GM23338 (cell line): ENCODE measurements at regions not wholly inside any gene's neighbourhood (a gene's known extent, or its start where the extent isn't known, plus 50 kb on each side); places are given as distances from the start of the nearest gene placed in this dataset.

Source experiments
- ATAC-seq: fragments of 200-7000 bp; cut with Tn5 transposase; 3 replicates; pipeline ENCODE4 v1.9.1; 2020
- DNase-seq: peaks from one replicate; pipeline ENCODE4 v3.0.0-alpha.2; 2015; ENCODE audit warnings: low spot score
- H2AFZ ChIP-seq: fragments of 200-600 bp; sonication (generic); 2 replicates; pipeline ENCODE4 v1.8.0; 2016; ENCODE audit warnings: antibody characterized with exemption, mild to moderate bottlenecking, moderate library complexity
- H3F3A ChIP-seq: fragments of 200-600 bp; sonication (generic); replicated peaks from 2 replicates; pipeline ENCODE4 v1.8.0; 2017; ENCODE audit warnings: antibody characterized with exemption, mixed run types, low read depth
- H3K27ac ChIP-seq: fragments of 200-600 bp; sonication (generic); 2 replicates; pipeline ENCODE4 v1.6.1; 2016; ENCODE audit warnings: low read depth
- H3K27me3 ChIP-seq: fragments of 200-600 bp; sonication (generic); 2 replicates; pipeline ENCODE4 v1.8.0; 2016; ENCODE audit warnings: mild to moderate bottlenecking, mixed run types, moderate library complexity; ENCODE audit not compliant: insufficient read depth
- H3K36me3 ChIP-seq: fragments of 200-600 bp; sonication (generic); 2 replicates; pipeline ENCODE4 v1.8.0; 2016; ENCODE audit warnings: mild to moderate bottlenecking; ENCODE audit not compliant: insufficient read depth
- H3K4me1 ChIP-seq: fragments of 200-600 bp; sonication (generic); 2 replicates; pipeline ENCODE4 v1.8.0; 2016; ENCODE audit warnings: mild to moderate bottlenecking, moderate library complexity; ENCODE audit not compliant: insufficient read depth
- H3K4me2 ChIP-seq: fragments of 200-600 bp; sonication (generic); 2 replicates; pipeline ENCODE4 v1.7.1; 2017; ENCODE audit warnings: mixed run types
- H3K4me3 ChIP-seq: fragments of 200-600 bp; sonication (generic); 2 replicates; pipeline ENCODE4 v1.6.1; 2016; ENCODE audit warnings: mixed run types
- H3K79me2 ChIP-seq: fragments of 200-600 bp; sonication (generic); replicated peaks from 2 replicates; pipeline ENCODE4 v1.8.0; 2017; ENCODE audit warnings: mild to moderate bottlenecking; ENCODE audit not compliant: insufficient read depth
- H3K9me2 ChIP-seq: fragments of 200-600 bp; sonication (generic); 2 replicates; pipeline ENCODE4 v1.8.0; 2017; ENCODE audit not compliant: insufficient read depth
- H4K20me1 ChIP-seq: fragments of 200-600 bp; sonication (generic); replicated peaks from 2 replicates; pipeline ENCODE4 v1.8.0; 2017; ENCODE audit warnings: mild to moderate bottlenecking; ENCODE audit not compliant: insufficient read depth
- H3K27ac Mint-ChIP-seq: 2 replicates; pipeline ENCODE4 v1.8.0; 2020; ENCODE audit warnings: inconsistent platforms, mild to moderate bottlenecking, moderate library complexity, mixed read lengths
- H3K27me3 Mint-ChIP-seq: 3 replicates; pipeline ENCODE4 v1.8.0; 2022; ENCODE audit warnings: low read depth, mild to moderate bottlenecking, moderate library complexity, mixed read lengths, inconsistent platforms; ENCODE audit not compliant: insufficient read depth, poor library complexity
- H3K36me3 Mint-ChIP-seq: 3 replicates; pipeline ENCODE4 v1.8.0; 2021; ENCODE audit warnings: low read depth, mild to moderate bottlenecking, inconsistent platforms, moderate library complexity, mixed read lengths
- H3K4me1 Mint-ChIP-seq: 3 replicates; pipeline ENCODE4 v1.8.0; 2020; ENCODE audit warnings: mild to moderate bottlenecking, inconsistent platforms, mixed read lengths
- H3K4me3 Mint-ChIP-seq: 3 replicates; pipeline ENCODE4 v1.8.0; 2021; ENCODE audit warnings: moderate library complexity, mild to moderate bottlenecking, inconsistent platforms, mixed read lengths
- H3K9me3 Mint-ChIP-seq: 3 replicates; pipeline ENCODE4 v1.8.0; 2020; ENCODE audit warnings: moderate library complexity, mild to moderate bottlenecking, inconsistent platforms, mixed read lengths
- CREB1 ChIP-seq: fragments of 250-450 bp; sonication (Bioruptor Pico); IDR thresholded peaks from 2 replicates; pipeline ENCODE4 v1.5.0; 2020; ENCODE audit warnings: low read depth, mild to moderate bottlenecking, moderate library complexity
- CTCF ChIP-seq, 2 experiments: fragments of 200-600 bp in 1 of 2; sonication (generic) in 1 of 2; conservative IDR thresholded peaks; 2 replicates each; pipeline versions ENCODE4 v1.5.1 to v1.6.1; 2016 to 2017; ENCODE audit warnings: antibody characterized with exemption in 2 of 2, low read depth in 2 of 2, mild to moderate bottlenecking in 2 of 2, moderate library complexity in 1 of 2
- ETS1 ChIP-seq: IDR thresholded peaks from 2 replicates; pipeline ENCODE4 v1.6.1; 2016; ENCODE audit warnings: antibody characterized with exemption
- EZH2 ChIP-seq: fragments of 200-600 bp; sonication (generic); IDR thresholded peaks from one replicate; pipeline ENCODE4 v1.8.0; 2017; ENCODE audit warnings: antibody characterized with exemption, mild to moderate bottlenecking, low read depth; ENCODE audit not compliant: unreplicated experiment
- EZH2phosphoT487 ChIP-seq: fragments of 200-600 bp; sonication (generic); IDR thresholded peaks from one replicate; pipeline ENCODE4 v1.8.1; 2018; ENCODE audit warnings: antibody characterized with exemption; ENCODE audit not compliant: unreplicated experiment
- NANOG ChIP-seq: IDR thresholded peaks from 2 replicates; pipeline ENCODE4 v1.6.1; 2016; ENCODE audit warnings: antibody characterized with exemption, borderline replicate concordance
- POLR2AphosphoS5 ChIP-seq: IDR thresholded peaks from 2 replicates; pipeline ENCODE4 v1.6.1; 2016; ENCODE audit warnings: antibody characterized with exemption, low read depth
- STAT1 ChIP-seq: IDR thresholded peaks from one replicate; pipeline ENCODE4 v1.6.1; 2016; ENCODE audit warnings: antibody characterized with exemption; ENCODE audit not compliant: unreplicated experiment
- ZNF114 ChIP-seq: fragments of 250-450 bp; sonication (Bioruptor Pico); IDR thresholded peaks from 2 replicates; pipeline ENCODE4 v1.5.0; 2020; ENCODE audit warnings: mild to moderate bottlenecking, moderate library complexity
- ZNF331 ChIP-seq: fragments of 250-450 bp; sonication (Bioruptor Pico); IDR thresholded peaks from 2 replicates; pipeline ENCODE4 v1.5.0; 2020; ENCODE audit warnings: low read depth, mild to moderate bottlenecking, moderate library complexity
- ZNF462 ChIP-seq: fragments of 250-450 bp; sonication (Bioruptor Pico); IDR thresholded peaks from 2 replicates; pipeline ENCODE4 v1.5.0; 2020; ENCODE audit warnings: mild to moderate bottlenecking, moderate library complexity

GRCh38 chr4:34220601-34221000 lies 2023.7 kb downstream of the ARAP2 start:
- no peak overlapping the region for H2AFZ ChIP-seq
- Mint-ChIP-seq H3K27ac (no peak overlapping the region), H3K36me3 (peaks cover 10% of the 10 kb centered on the region; the same call in 2 of the 3 replicates), H3K27me3 (no peaks in the 10 kb centered on the region), H3K4me3 (no peak overlapping the region), H3K4me1 (no peaks in the 10 kb centered on the region), H3K9me3 (peaks cover 13% of the 10 kb centered on the region)
- ATAC-seq (no peak), DNase-seq (no peak)
- TF ChIP-seq ETS1 (no peak), POLR2AphosphoS5 (no peak), EZH2 (no peak)
- H3K79me2 ChIP-seq: no peaks in the 10 kb centered on the region
- H3K4me3 ChIP-seq: no peak overlapping the region
- no peaks in the 10 kb centered on the region for H3F3A ChIP-seq
- no peaks in the 10 kb centered on the region for H3K4me1 ChIP-seq
- no peak overlapping the region for H3K4me2 ChIP-seq
- no peaks in the 10 kb centered on the region for H3K27me3 ChIP-seq
- no peaks in the 10 kb centered on the region for H4K20me1 ChIP-seq
- no peaks in the 10 kb centered on the region for H3K36me3 ChIP-seq
- peaks cover 19% of the 10 kb centered on the region for H3K9me2 ChIP-seq
- no peak overlapping the region for H3K27ac ChIP-seq

GRCh38 chr4:34221986-34222385 lies 2022.3 kb downstream of the ARAP2 start:
- Histone ChIP-seq H3K27me3 (no peaks in the 10 kb centered on the region), H3K9me2 (peaks cover 26% of the 10 kb centered on the region), H3F3A (no peaks in the 10 kb centered on the region), H3K4me1 (no peaks in the 10 kb centered on the region), H3K79me2 (no peaks in the 10 kb centered on the region), H3K27ac (no peak overlapping the region), H3K4me2 (no peak overlapping the region), H4K20me1 (no peaks in the 10 kb centered on the region), H2AFZ (no peak overlapping the region), H3K4me3 (no peak overlapping the region), H3K36me3 (no peaks in the 10 kb centered on the region)
- Mint-ChIP-seq H3K4me3 (no peak overlapping the region), H3K27ac (no peak overlapping the region), H3K9me3 (peaks cover 17% of the 10 kb centered on the region), H3K36me3 (peaks cover 10% of the 10 kb centered on the region; the same call in 1 of the 3 replicates), H3K27me3 (no peaks in the 10 kb centered on the region), H3K4me1 (no peaks in the 10 kb centered on the region)
- DNase-seq (no peak), ATAC-seq (no peak)
- TF ChIP-seq STAT1: no peak
- TF ChIP-seq EZH2: no peak
- TF ChIP-seq ZNF114: no peak
- no peak for TF ChIP-seq EZH2phosphoT487
- no peak for TF ChIP-seq NANOG
- no peak for TF ChIP-seq ZNF462
- TF ChIP-seq ETS1: no peak
- TF ChIP-seq ZNF331: no peak
- TF ChIP-seq CTCF (conservative IDR thresholded peaks at IDR 0.05; ENCODE audit: low read depth in 2 of 2): no peak
- no peak for TF ChIP-seq CREB1
- no peak for TF ChIP-seq POLR2AphosphoS5
